ENCODE measurements at regions not wholly inside any gene's neighbourhood (a gene's known extent, or its start where the extent isn't known, plus 50 kb on each side); places are given as distances from the start of the nearest gene placed in this dataset.
A peak's percentile ranks its signal among the peaks of the same experiment; 100 is the strongest.
"Not testable (repeated sequence)": the region's sequence is repeated elsewhere in the genome, so short reads cannot be mapped to it uniquely, and the experiment has no call there.

- Histone ChIP-seq H3K27ac (ENCODE audit: control insufficient read depth, insufficient read depth, low read length) (peak overlapping the region; percentile 75), H3K9me3 (ENCODE audit: control insufficient read depth, low read depth, low read length) (no peaks in the 10 kb centered on the region), H3K9me1 (ENCODE audit: control insufficient read depth, extremely low read depth, insufficient read depth, low read length) (no peaks in the 10 kb centered on the region), H3K36me3 (ENCODE audit: control insufficient read depth in 2 of 2, extremely low read depth in 1 of 2, insufficient read depth in 2 of 2, low read length in 2 of 2) (no peaks in the 10 kb centered on the region), H4K20me1 (ENCODE audit: control insufficient read depth, extremely low read depth, insufficient read depth, low read length) (no peaks in the 10 kb centered on the region), H3K27me3 (ENCODE audit: control insufficient read depth, extremely low read depth, insufficient read depth, low read length) (no peaks in the 10 kb centered on the region), H3K4me2 (ENCODE audit: control insufficient read depth, extremely low read depth, insufficient read depth, low read depth, low read length) (peak overlapping the region; percentile 17), H3K4me1 (ENCODE audit: control insufficient read depth, extremely low read depth, insufficient read depth, low read length) (peaks cover 37% of the 10 kb centered on the region), H3K4me3 (ENCODE audit: control insufficient read depth in 2 of 3, extremely low read depth in 1 of 3, insufficient read depth in 2 of 3, low read depth in 1 of 3, low read length in 3 of 3) (no peak overlapping the region), H3K9ac (ENCODE audit: control insufficient read depth, extremely low read depth, insufficient read depth, low read length) (no peak overlapping the region), H2AFZ (ENCODE audit: control insufficient read depth, low read length) (no peak overlapping the region), H3K79me2 (ENCODE audit: control insufficient read depth, insufficient read depth, low read length) (no peaks in the 10 kb centered on the region)
- TF ChIP-seq, protein P1, sequence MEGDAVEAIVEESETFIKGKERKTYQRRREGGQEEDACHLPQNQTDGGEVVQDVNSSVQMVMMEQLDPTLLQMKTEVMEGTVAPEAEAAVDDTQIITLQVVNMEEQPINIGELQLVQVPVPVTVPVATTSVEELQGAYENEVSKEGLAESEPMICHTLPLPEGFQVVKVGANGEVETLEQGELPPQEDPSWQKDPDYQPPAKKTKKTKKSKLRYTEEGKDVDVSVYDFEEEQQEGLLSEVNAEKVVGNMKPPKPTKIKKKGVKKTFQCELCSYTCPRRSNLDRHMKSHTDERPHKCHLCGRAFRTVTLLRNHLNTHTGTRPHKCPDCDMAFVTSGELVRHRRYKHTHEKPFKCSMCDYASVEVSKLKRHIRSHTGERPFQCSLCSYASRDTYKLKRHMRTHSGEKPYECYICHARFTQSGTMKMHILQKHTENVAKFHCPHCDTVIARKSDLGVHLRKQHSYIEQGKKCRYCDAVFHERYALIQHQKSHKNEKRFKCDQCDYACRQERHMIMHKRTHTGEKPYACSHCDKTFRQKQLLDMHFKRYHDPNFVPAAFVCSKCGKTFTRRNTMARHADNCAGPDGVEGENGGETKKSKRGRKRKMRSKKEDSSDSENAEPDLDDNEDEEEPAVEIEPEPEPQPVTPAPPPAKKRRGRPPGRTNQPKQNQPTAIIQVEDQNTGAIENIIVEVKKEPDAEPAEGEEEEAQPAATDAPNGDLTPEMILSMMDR (optimal IDR thresholded peaks at IDR 0.05 in 1 of 3, IDR thresholded peaks at IDR 0.05 in 1 of 3, conservative IDR thresholded peaks at IDR 0.05 in 1 of 3; ENCODE audit: extremely low read depth in 1 of 3, insufficient read depth in 2 of 3, low read length in 3 of 3), result no peak
- no peak for TF ChIP-seq EZH2 (IDR thresholded peaks at IDR 0.05; ENCODE audit: low read length)
- FAIRE-seq (peak; percentile 61), DNase-seq (ENCODE audit: low read depth, low spot score) (peak; percentile 36)
- dilution Hi-C loops (cut with MboI; ENCODE audit: extremely low pct_ligation_motif_present, low sequenced_read_pairs), result no loop called here
These were observed 196.4 kb upstream of the KIF2B start for GRCh38 chr17:53626286-53626685.

GRCh38 chr17:53619025-53619424 lies 203.7 kb upstream of the KIF2B start:
- dilution Hi-C loops (cut with MboI; ENCODE audit: extremely low pct_ligation_motif_present, low sequenced_read_pairs), result no loop called here
- Histone ChIP-seq H3K9me1 (ENCODE audit: control insufficient read depth, extremely low read depth, insufficient read depth, low read length) (no peaks in the 10 kb centered on the region), H3K4me1 (ENCODE audit: control insufficient read depth, extremely low read depth, insufficient read depth, low read length) (no peaks in the 10 kb centered on the region), H3K9ac (ENCODE audit: control insufficient read depth, extremely low read depth, insufficient read depth, low read length) (no peak overlapping the region), H3K79me2 (ENCODE audit: control insufficient read depth, insufficient read depth, low read length) (no peaks in the 10 kb centered on the region), H3K4me2 (ENCODE audit: control insufficient read depth, extremely low read depth, insufficient read depth, low read depth, low read length) (no peak overlapping the region), H4K20me1 (ENCODE audit: control insufficient read depth, extremely low read depth, insufficient read depth, low read length) (no peaks in the 10 kb centered on the region), H3K27ac (ENCODE audit: control insufficient read depth, insufficient read depth, low read length) (no peak overlapping the region), H2AFZ (ENCODE audit: control insufficient read depth, low read length) (peak overlapping the region; percentile 53), H3K9me3 (ENCODE audit: control insufficient read depth, low read depth, low read length) (no peaks in the 10 kb centered on the region), H3K4me3 (ENCODE audit: control insufficient read depth in 2 of 3, extremely low read depth in 1 of 3, insufficient read depth in 2 of 3, low read depth in 1 of 3, low read length in 3 of 3) (no peak overlapping the region), H3K36me3 (ENCODE audit: control insufficient read depth in 2 of 2, extremely low read depth in 1 of 2, insufficient read depth in 2 of 2, low read length in 2 of 2) (no peaks in the 10 kb centered on the region), H3K27me3 (ENCODE audit: control insufficient read depth, extremely low read depth, insufficient read depth, low read length) (no peaks in the 10 kb centered on the region)
- DNase-seq (ENCODE audit: low read depth, low spot score), result no peak
- FAIRE-seq, result peak; percentile 9
- no peak for TF ChIP-seq EZH2 (IDR thresholded peaks at IDR 0.05; ENCODE audit: low read length)

DNA sequence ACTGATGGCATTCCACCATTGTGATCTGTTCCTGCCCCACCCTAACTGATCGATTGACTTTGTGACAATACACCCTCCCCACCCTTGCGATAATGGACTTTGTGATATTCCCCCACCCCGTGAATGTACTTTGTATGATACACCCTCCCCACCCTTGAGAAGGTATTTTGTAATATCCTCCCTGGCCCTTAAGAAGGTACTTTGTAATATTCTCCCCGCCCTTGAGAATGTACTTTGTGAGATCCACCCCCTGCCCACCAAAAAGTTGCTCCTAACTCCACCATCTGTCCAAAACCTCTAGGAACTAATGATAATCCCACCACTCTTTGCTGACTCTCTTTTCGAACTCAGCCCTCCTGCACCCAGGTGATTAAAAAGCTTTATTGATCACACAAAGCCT lies 214.5 kb upstream of the KIF2B start:
- H2AFZ ChIP-seq (ENCODE audit: control insufficient read depth, low read length); DNase-seq (ENCODE audit: low read depth, low spot score); H4K20me1 ChIP-seq (ENCODE audit: control insufficient read depth, extremely low read depth, insufficient read depth, low read length); H3K36me3 ChIP-seq (ENCODE audit: control insufficient read depth in 2 of 2, extremely low read depth in 1 of 2, insufficient read depth in 2 of 2, low read length in 2 of 2); H3K9me1 ChIP-seq (ENCODE audit: control insufficient read depth, extremely low read depth, insufficient read depth, low read length); H3K79me2 ChIP-seq (ENCODE audit: control insufficient read depth, insufficient read depth, low read length); H3K9ac ChIP-seq (ENCODE audit: control insufficient read depth, extremely low read depth, insufficient read depth, low read length); H3K4me1 ChIP-seq (ENCODE audit: control insufficient read depth, extremely low read depth, insufficient read depth, low read length); H3K4me3 ChIP-seq (ENCODE audit: control insufficient read depth in 2 of 3, extremely low read depth in 1 of 3, insufficient read depth in 2 of 3, low read depth in 1 of 3, low read length in 3 of 3); H3K27ac ChIP-seq (ENCODE audit: control insufficient read depth, insufficient read depth, low read length); H3K27me3 ChIP-seq (ENCODE audit: control insufficient read depth, extremely low read depth, insufficient read depth, low read length); dilution Hi-C loops (cut with MboI; ENCODE audit: extremely low pct_ligation_motif_present, low sequenced_read_pairs); H3K9me3 ChIP-seq (ENCODE audit: control insufficient read depth, low read depth, low read length); FAIRE-seq; H3K4me2 ChIP-seq (ENCODE audit: control insufficient read depth, extremely low read depth, insufficient read depth, low read depth, low read length): not testable (repeated sequence)
